GM18498 (cell line): ENCODE measurements at regions not wholly inside any gene's neighbourhood (a gene's known extent, or its start where the extent isn't known, plus 50 kb on each side); places are given as distances from the start of the nearest gene placed in this dataset.
"Not testable (repeated sequence)": the region's sequence is repeated elsewhere in the genome, so short reads cannot be mapped to it uniquely, and the experiment has no call there.

Source experiments
- ATAC-seq: cut with Tn5 transposase; IDR thresholded peaks from one replicate; pipeline ENCODE4 v1.9.1; 2021; ENCODE audit warnings: mild to moderate bottlenecking, moderate library complexity; ENCODE audit not compliant: unreplicated experiment

GRCh38 chr22:17318817-17319216 lies 50.4 kb upstream of the CECR2 start:
- no peak for ATAC-seq

GRCh38 chr22:17315310-17315709 lies 54.0 kb upstream of the CECR2 start:
- ATAC-seq: no peak

- no peak for ATAC-seq
Measured at GRCh38 chr22:17314487-17314886, 54.8 kb upstream of the CECR2 start.

- ATAC-seq: no peak
Measured at GRCh38 chr22:17313626-17314025, 55.6 kb upstream of the CECR2 start.

- no peak for ATAC-seq
Measured at GRCh38 chr22:17307566-17307965, 61.7 kb upstream of the CECR2 start.

GRCh38 chr22:17305076-17305475 lies 64.2 kb upstream of the CECR2 start:
- no peak for ATAC-seq

GRCh38 chr22:17303840-17304779 lies 65.2 kb upstream of the CECR2 start:
- ATAC-seq: no peak

GRCh38 chr22:17303441-17303839 lies 65.8 kb upstream of the CECR2 start:
- no peak for ATAC-seq

- ATAC-seq: no peak
Measured at GRCh38 chr22:17302616-17303015, 66.6 kb upstream of the CECR2 start.

GRCh38 chr22:17300926-17301325 lies 68.3 kb upstream of the CECR2 start:
- ATAC-seq: no peak

- ATAC-seq: not testable (repeated sequence)
Measured at GRCh38 chr22:17298805-17299502, 70.3 kb upstream of the CECR2 start.

GRCh38 chr22:17285656-17286055 lies 66.4 kb upstream of the ADA2 start:
- no peak for ATAC-seq

GRCh38 chr22:17284888-17285287 lies 65.7 kb upstream of the ADA2 start:
- ATAC-seq: no peak

- ATAC-seq: no peak
Measured at GRCh38 chr22:17284466-17284865, 65.2 kb upstream of the ADA2 start.

- ATAC-seq: not testable (repeated sequence)
Measured at GRCh38 chr22:17283865-17284264, 64.6 kb upstream of the ADA2 start.

- ATAC-seq: no peak
Measured at GRCh38 chr22:17283423-17283822, 64.2 kb upstream of the ADA2 start.

- ATAC-seq: peak; percentile 45
Measured at GRCh38 chr22:17281440-17281841, 62.2 kb upstream of the ADA2 start.

GRCh38 chr22:17281026-17281425 lies 61.8 kb upstream of the ADA2 start:
- peak; percentile 7 for ATAC-seq

- ATAC-seq: no peak
Measured at GRCh38 chr22:17272511-17272991, 53.3 kb upstream of the ADA2 start.

- no peak for ATAC-seq
Measured at GRCh38 chr22:17271711-17272451, 52.6 kb upstream of the ADA2 start.

- ATAC-seq: no peak
Measured at GRCh38 chr22:17269607-17270261, 50.5 kb upstream of the ADA2 start.
